H1 (cell line): ENCODE measurements at regions not wholly inside any gene's neighbourhood (a gene's known extent, or its start where the extent isn't known, plus 50 kb on each side); places are given as distances from the start of the nearest gene placed in this dataset.

Experiments used
- CTCF ChIA-PET: fragments of 300-600 bp; sonication (Branson Sonifier 250); formaldehyde crosslinking; loops from one replicate; lab custom pipeline; 2021; ENCODE audit not compliant: partially characterized antibody; lab: Charles Lee
- POLR2A ChIA-PET: fragments of 300-600 bp; sonication (Branson Sonifier 250); formaldehyde crosslinking; loops from one replicate; lab custom pipeline; 2021; ENCODE audit warnings: inconsistent platforms; ENCODE audit not compliant: partially characterized antibody; lab: Charles Lee
- DNase-seq, 2 experiments: peaks; one replicate each; pipeline versions ENCODE4 v3.0.0 to v3.0.0-alpha.2; 2010 to 2022; ENCODE audit warnings: low spot score in 2 of 2, low read depth in 1 of 2, mixed read lengths in 1 of 2
- FAIRE-seq: peaks from 2 replicates; lab custom pipeline; 2011; peaks lifted over from hg19 to GRCh38; lab: Jason Lieb, UNC
- H2AFZ ChIP-seq: 2 replicates; pipeline ENCODE4 v1.8.1; 2012; ENCODE audit warnings: low read length, inconsistent platforms
- H2AK5ac ChIP-seq: 2 replicates; pipeline ENCODE4 v1.6.1; 2013; ENCODE audit warnings: low read depth, low read length
- H2BK120ac ChIP-seq: replicated peaks from 2 replicates; pipeline ENCODE3; 2013; ENCODE audit warnings: low read depth, low read length, inconsistent platforms
- H2BK12ac ChIP-seq: 2 replicates; pipeline ENCODE4 v1.6.1; 2013; ENCODE audit warnings: low read depth, low read length
- H2BK15ac ChIP-seq: 2 replicates; pipeline ENCODE4 v1.6.1; 2013; ENCODE audit warnings: low read length
- H2BK20ac ChIP-seq: 2 replicates; pipeline ENCODE4 v1.6.1; 2013; ENCODE audit warnings: low read length
- H2BK5ac ChIP-seq: 2 replicates; pipeline ENCODE4 v1.6.1; 2013; ENCODE audit warnings: low read depth, low read length
- H3K14ac ChIP-seq: 2 replicates; pipeline ENCODE4 v1.6.1; 2013; ENCODE audit warnings: inconsistent platforms; ENCODE audit not compliant: insufficient read length
- H3K18ac ChIP-seq: 2 replicates; pipeline ENCODE4 v1.6.1; 2013; ENCODE audit warnings: low read length; ENCODE audit errors: extremely low read depth
- H3K23ac ChIP-seq: 2 replicates; pipeline ENCODE4 v1.6.1; 2013; ENCODE audit warnings: inconsistent platforms; ENCODE audit not compliant: insufficient read length
- H3K23me2 ChIP-seq: 2 replicates; pipeline ENCODE4 v1.6.1; 2013; ENCODE audit warnings: low read depth, low read length
- H3K27ac ChIP-seq: 2 replicates; pipeline ENCODE4 v1.6.1; 2011; ENCODE audit warnings: low read depth, low read length, inconsistent platforms
- H3K27me3 ChIP-seq, 4 experiments: replicated peaks in 1 of 4; 1 replicate in 1 of 4; 2 replicates in 3 of 4; pipeline versions ENCODE4 v1.6.1 to v1.8.1; 2011 to 2013; ENCODE audit warnings: low read length in 3 of 4, mild to moderate bottlenecking in 3 of 4, inconsistent platforms in 2 of 4, mixed read lengths in 2 of 4, moderate library complexity in 1 of 4; ENCODE audit not compliant: control insufficient read depth in 3 of 4, insufficient read depth in 3 of 4; ENCODE audit errors: extremely low read depth in 1 of 4
- H3K36me3 ChIP-seq, 4 experiments: 2 replicates each; pipeline versions ENCODE4 v1.6.1 to v1.8.1; 2011 to 2013; ENCODE audit warnings: mild to moderate bottlenecking in 4 of 4, low read length in 3 of 4, moderate library complexity in 2 of 4, control low read depth in 1 of 4, inconsistent platforms in 1 of 4; ENCODE audit not compliant: insufficient read depth in 4 of 4, control insufficient read depth in 2 of 4
- H3K4ac ChIP-seq: replicated peaks from 2 replicates; pipeline ENCODE3; 2013; ENCODE audit warnings: low read length, low read depth, mixed read lengths, inconsistent platforms; ENCODE audit not compliant: insufficient read length
- H3K4me1 ChIP-seq, 4 experiments: replicated peaks in 1 of 4; 1 replicate in 1 of 4; 2 replicates in 3 of 4; pipeline versions ENCODE4 v1.6.1 to v1.8.1; 2011 to 2013; ENCODE audit warnings: low read length in 3 of 4, inconsistent platforms in 2 of 4, mixed read lengths in 1 of 4; ENCODE audit not compliant: insufficient read depth in 4 of 4, control insufficient read depth in 3 of 4
- H3K4me2 ChIP-seq, 2 experiments: 2 replicates each; pipeline versions ENCODE4 v1.6.1 to v1.8.1; 2011 to 2013; ENCODE audit warnings: low read depth in 2 of 2, low read length in 2 of 2, control low read depth in 1 of 2, inconsistent platforms in 1 of 2, mild to moderate bottlenecking in 1 of 2; ENCODE audit not compliant: insufficient read depth in 1 of 2
- H3K4me3 ChIP-seq, 4 experiments: fragments of 200-600, 300-600 bp in 1 of 4; sonication (generic), shearing (Covaris generic), sonication (Bioruptor Twin) in 1 of 4; 2 replicates each; pipeline versions ENCODE4 v1.5.1 to v1.8.1; 2011 to 2016; ENCODE audit warnings: low read length in 4 of 4, low read depth in 3 of 4, control low read depth in 2 of 4, inconsistent platforms in 2 of 4, mild to moderate bottlenecking in 2 of 4, mixed read lengths in 1 of 4, moderate library complexity in 1 of 4; ENCODE audit not compliant: insufficient read depth in 2 of 4; ENCODE audit errors: extremely low read depth in 1 of 4
- H3K56ac ChIP-seq: replicated peaks from 2 replicates; pipeline ENCODE3; 2013; ENCODE audit warnings: low read depth, mild to moderate bottlenecking, mixed read lengths, low read length, inconsistent platforms; ENCODE audit not compliant: insufficient read length
- H3K79me1 ChIP-seq: 2 replicates; pipeline ENCODE4 v1.6.1; 2013; ENCODE audit warnings: low read depth, low read length, control low read depth
- H3K79me2 ChIP-seq, 2 experiments: 2 replicates each; pipeline versions ENCODE4 v1.6.1 to v1.8.1; 2012 to 2013; ENCODE audit warnings: low read length in 2 of 2, mild to moderate bottlenecking in 2 of 2, inconsistent platforms in 1 of 2; ENCODE audit not compliant: insufficient read depth in 2 of 2, control insufficient read depth in 1 of 2
- H3K9ac ChIP-seq, 4 experiments: replicated peaks in 1 of 4; 1 replicate in 1 of 4; 2 replicates in 3 of 4; pipeline versions ENCODE4 v1.6.1 to v1.8.1; 2011 to 2013; ENCODE audit warnings: low read depth in 3 of 4, low read length in 3 of 4, control low read depth in 2 of 4, mild to moderate bottlenecking in 2 of 4, moderate library complexity in 2 of 4, inconsistent platforms in 1 of 4; ENCODE audit errors: extremely low read depth in 1 of 4
- H3K9me3 ChIP-seq, 2 experiments: 2 replicates each; pipeline versions ENCODE4 v1.6.1 to v1.8.1; 2012 to 2013; ENCODE audit warnings: mild to moderate bottlenecking in 2 of 2, moderate library complexity in 2 of 2, control low read depth in 1 of 2, inconsistent platforms in 1 of 2, low read depth in 1 of 2, low read length in 1 of 2, mixed read lengths in 1 of 2; ENCODE audit not compliant: insufficient read depth in 2 of 2
- H4K20me1 ChIP-seq, 2 experiments: replicated peaks in 1 of 2; 2 replicates each; pipeline versions ENCODE3 to v1.8.1; 2011 to 2013; ENCODE audit warnings: inconsistent platforms in 2 of 2, low read length in 2 of 2, mild to moderate bottlenecking in 1 of 2; ENCODE audit not compliant: insufficient read depth in 2 of 2, control insufficient read depth in 1 of 2
- H4K5ac ChIP-seq: 2 replicates; pipeline ENCODE4 v1.6.1; 2013; ENCODE audit warnings: low read length, low read depth, mixed read lengths, inconsistent platforms; ENCODE audit not compliant: insufficient read length
- H4K8ac ChIP-seq: 2 replicates; pipeline ENCODE4 v1.8.0; 2013; ENCODE audit warnings: mild to moderate bottlenecking, moderate library complexity, low read length, inconsistent platforms; ENCODE audit not compliant: insufficient read depth; ENCODE audit errors: extremely low read depth
- H4K91ac ChIP-seq: replicated peaks from 2 replicates; pipeline ENCODE3; 2013; ENCODE audit warnings: low read length, mixed read lengths, inconsistent platforms; ENCODE audit not compliant: insufficient read length
- CREB1 ChIP-seq: IDR thresholded peaks from 2 replicates; pipeline ENCODE4 v1.6.1; 2012; ENCODE audit warnings: inconsistent platforms
- CTCF ChIP-seq, 3 experiments: IDR thresholded peaks; 1 replicate in 2 of 3; 2 replicates in 1 of 3; pipeline versions ENCODE4 v1.5.1 to v1.6.1; 2011; ENCODE audit warnings: low read length in 3 of 3, mild to moderate bottlenecking in 3 of 3, inconsistent platforms in 2 of 3, low read depth in 1 of 3, moderate library complexity in 1 of 3; ENCODE audit not compliant: insufficient read depth in 1 of 3; ENCODE audit errors: control extremely low read depth in 1 of 3
- EP300 ChIP-seq, 2 experiments: IDR thresholded peaks; 1 replicate in 1 of 2; 2 replicates in 1 of 2; pipeline ENCODE4 v1.6.1; 2011 to 2012; ENCODE audit warnings: low read depth in 2 of 2, low read length in 2 of 2, mild to moderate bottlenecking in 2 of 2, borderline replicate concordance in 1 of 2, inconsistent platforms in 1 of 2, moderate library complexity in 1 of 2
- JUND ChIP-seq: IDR thresholded peaks from 2 replicates; pipeline ENCODE4 v1.6.1; 2011; ENCODE audit warnings: mild to moderate bottlenecking, improper control_type of control experiment, low read length
- PHF8 ChIP-seq: fragments of 200-600 bp; sonication (generic); conservative IDR thresholded peaks from 2 replicates; pipeline ENCODE4 v1.7.1; 2012; ENCODE audit warnings: low read depth, mild to moderate bottlenecking, inconsistent platforms, low read length, moderate library complexity
- WGBS, 2 experiments: shearing (Covaris generic) in 1 of 2; methylation state at CpG; one replicate each; pipeline versions ENCODE4 v1.1.6 to v1.1.7; 2013 to 2015; ENCODE audit warnings: low lambda C conversion rate in 2 of 2, mixed read lengths in 2 of 2, inconsistent platforms in 1 of 2, low coverage in 1 of 2, missing lambda C conversion rate in 1 of 2; ENCODE audit not compliant: insufficient replicate concordance in 2 of 2, insufficient coverage in 1 of 2, insufficient read length in 1 of 2; ENCODE audit errors: extremely low coverage in 1 of 2, missing lambda C conversion rate in 1 of 2; 5-methylcytosine and 5-hydroxymethylcytosine counted together

- Histone ChIP-seq H3K4me1 (no peaks in the 10 kb centered on the region), H4K91ac (no peak overlapping the region), H3K23ac (no peak overlapping the region)
- TF ChIP-seq CREB1, result no peak
- no peak for TF ChIP-seq EP300 (IDR thresholded peaks at IDR 0.05; ENCODE audit: borderline replicate concordance in 1 of 2, low read depth in 2 of 2, low read length in 2 of 2)
- TF ChIP-seq CTCF (IDR thresholded peaks at IDR 0.05; ENCODE audit: control extremely low read depth in 1 of 3, insufficient read depth in 1 of 3, low read depth in 1 of 3, low read length in 3 of 3), result no peak
- no peak for TF ChIP-seq PHF8
- no peak for TF ChIP-seq JUND
Measured at GRCh38 chr3:191641789-191642188, 180.8 kb downstream of the PYDC2 start.

More at GRCh38 chr3:191641789-191642188, 180.8 kb downstream of the PYDC2 start:
- WGBS, 2 experiments, result 88% methylated on average over 3 of the region's 3 CpGs; no CpG with 5 or more reads in 1 of the 2 experiments
- Histone ChIP-seq H4K8ac (no peak overlapping the region), H4K5ac (no peak overlapping the region), H2AK5ac (no peak overlapping the region), H3K14ac (no peak overlapping the region), H3K4ac (no peak overlapping the region), H3K27ac (no peak overlapping the region), H3K18ac (no peak overlapping the region), H3K79me2 (no peaks in the 10 kb centered on the region), H2AFZ (no peak overlapping the region), H3K9ac (no peak overlapping the region), H3K9me3 (peaks cover 0 to 9% of the 10 kb centered on the region in 2 experiments; a peak in 1 of 4 replicates), H3K4me2 (no peak overlapping the region), H3K4me3 (no peak overlapping the region), H3K36me3 (no peaks in the 10 kb centered on the region), H3K79me1 (no peaks in the 10 kb centered on the region), H3K27me3 (no peaks in the 10 kb centered on the region), H3K56ac (no peak overlapping the region), H2BK20ac (no peak overlapping the region), H2BK5ac (no peak overlapping the region), H2BK15ac (no peak overlapping the region), H4K20me1 (no peaks in the 10 kb centered on the region), H2BK12ac (no peak overlapping the region), H2BK120ac (no peak overlapping the region), H3K23me2 (no peaks in the 10 kb centered on the region)
- CTCF ChIA-PET, result interaction anchor here (0.6 to 1.0 kb wide), 3 partner anchors 14 to 142 kb away, joined by 3 read pairs; no protein-coding TSS in a partner anchor
- POLR2A ChIA-PET, result interaction anchor here (0.8 kb wide), 1 partner anchor 9 kb away, joined by 3 read pairs; no protein-coding TSS in a partner anchor
- no peak for DNase-seq
- FAIRE-seq, result no peak
